ENCODE measurements at regions not wholly inside any gene's neighbourhood (a gene's known extent, or its start where the extent isn't known, plus 50 kb on each side); places are given as distances from the start of the nearest gene placed in this dataset.

GRCh38 chr3:81439108-81439507 is 322.3 kb downstream of the GBE1 start:
- no peak for DNase-seq

GRCh38 chr3:81437683-81438082 is 323.8 kb downstream of the GBE1 start:
- no peak for DNase-seq

- DNase-seq = no peak
These were observed 325.3 kb downstream of the GBE1 start for GRCh38 chr3:81436182-81436581.

- DNase-seq = no peak
These were observed 326.4 kb downstream of the GBE1 start for GRCh38 chr3:81435050-81435449.

- DNase-seq = no peak
These were observed 327.3 kb downstream of the GBE1 start for GRCh38 chr3:81434161-81434560.

- no peak for DNase-seq
These were observed 327.8 kb downstream of the GBE1 start for GRCh38 chr3:81433675-81434074.

GRCh38 chr3:81432456-81432855 is 329.0 kb downstream of the GBE1 start:
- no peak for DNase-seq

GRCh38 chr3:81426826-81427577 is 334.4 kb downstream of the GBE1 start:
- no peak for DNase-seq

- no peak for DNase-seq
These were observed 336.1 kb downstream of the GBE1 start for GRCh38 chr3:81425198-81425868.

- no peak for DNase-seq
These were observed 342.2 kb downstream of the GBE1 start for GRCh38 chr3:81419228-81419627.

GRCh38 chr3:81416812-81417211 is 344.6 kb downstream of the GBE1 start:
- no peak for DNase-seq

- no peak for DNase-seq
These were observed 355.1 kb downstream of the GBE1 start for GRCh38 chr3:81406318-81406717.

- DNase-seq = no peak
These were observed 365.5 kb downstream of the GBE1 start for GRCh38 chr3:81395739-81396513.

GRCh38 chr3:81394651-81395524 is 366.6 kb downstream of the GBE1 start:
- DNase-seq = no peak

- no peak for DNase-seq
These were observed 368.2 kb downstream of the GBE1 start for GRCh38 chr3:81393251-81393650.

- DNase-seq = no peak
These were observed 370.6 kb downstream of the GBE1 start for GRCh38 chr3:81390796-81391195.

GRCh38 chr3:81388191-81388590 is 373.3 kb downstream of the GBE1 start:
- DNase-seq = no peak

GRCh38 chr3:81382470-81382869 is 379.0 kb downstream of the GBE1 start:
- DNase-seq = no peak

GRCh38 chr3:81380234-81380633 is 381.2 kb downstream of the GBE1 start:
- no peak for DNase-seq

- DNase-seq = no peak
These were observed 382.7 kb downstream of the GBE1 start for GRCh38 chr3:81378552-81379293.

- DNase-seq = no peak
These were observed 385.5 kb downstream of the GBE1 start for GRCh38 chr3:81375921-81376320.

- DNase-seq = no peak
These were observed 397.0 kb downstream of the GBE1 start for GRCh38 chr3:81364411-81364810.
